Neural cell (in vitro differentiated cells): ENCODE measurements at regions not wholly inside any gene's neighbourhood (a gene's known extent, or its start where the extent isn't known, plus 50 kb on each side); places are given as distances from the start of the nearest gene placed in this dataset.

Experiments used
- H2AFZ ChIP-seq: fragments of 200-600, 300-800 bp; sonication (generic), shearing (Covaris generic); 2 replicates; pipeline ENCODE4 v1.6.0; 2014; ENCODE audit warnings: low read depth, mild to moderate bottlenecking, antibody characterized with exemption, low read length, moderate library complexity
- H3F3A ChIP-seq: fragments of 200-600 bp; shearing (Covaris generic); 2 replicates; pipeline ENCODE4 v1.6.1; 2016; ENCODE audit warnings: mild to moderate bottlenecking, moderate library complexity, mixed read lengths, antibody characterized with exemption, low read length; ENCODE audit not compliant: insufficient read depth, poor library complexity, severe bottlenecking
- H3K27ac ChIP-seq: fragments of 200-600, 300-800 bp; sonication (generic), shearing (Covaris generic); 2 replicates; pipeline ENCODE4 v1.5.1; 2014; ENCODE audit warnings: mild to moderate bottlenecking, low read length, moderate library complexity
- H3K27me3 ChIP-seq: fragments of 300-800, 200-600 bp; sonication (generic), shearing (Covaris generic); 2 replicates; pipeline ENCODE4 v1.6.0; 2014; ENCODE audit warnings: mild to moderate bottlenecking, low read depth, low read length, moderate library complexity; ENCODE audit not compliant: insufficient read depth
- H3K36me3 ChIP-seq: fragments of 300-800, 200-600 bp; sonication (generic), shearing (Covaris generic); 2 replicates; pipeline ENCODE4 v1.5.1; 2014; ENCODE audit warnings: mild to moderate bottlenecking, antibody characterized with exemption, low read length, moderate library complexity; ENCODE audit not compliant: insufficient read depth
- H3K4me2 ChIP-seq: fragments of 300-800, 200-600 bp; sonication (generic), shearing (Covaris generic); 2 replicates; pipeline ENCODE4 v1.6.0; 2014; ENCODE audit warnings: mild to moderate bottlenecking, low read length
- H3K4me3 ChIP-seq: fragments of 300-800, 200-600 bp; sonication (generic), shearing (Covaris generic); 2 replicates; pipeline ENCODE4 v1.5.1; 2014; ENCODE audit warnings: mild to moderate bottlenecking, low read length, moderate library complexity
- H3K79me2 ChIP-seq: fragments of 200-600 bp; shearing (Covaris generic); replicated peaks from 2 replicates; pipeline ENCODE4 v1.6.0; 2014; ENCODE audit warnings: mild to moderate bottlenecking, low read length, moderate library complexity; ENCODE audit not compliant: insufficient read depth
- H3K9ac ChIP-seq: fragments of 300-800, 200-600 bp; sonication (generic), shearing (Covaris generic); 2 replicates; pipeline ENCODE4 v1.6.1; 2016; ENCODE audit warnings: mild to moderate bottlenecking, low read length, mixed read lengths
- H3K9me2 ChIP-seq: fragments of 200-600 bp; shearing (Covaris generic); 2 replicates; pipeline ENCODE4 v1.6.1; 2016; ENCODE audit warnings: mild to moderate bottlenecking, low read length, mixed read lengths; ENCODE audit not compliant: insufficient read depth
- H3K9me3 ChIP-seq: fragments of 200-600, 300-800 bp; sonication (generic), shearing (Covaris generic); 2 replicates; pipeline ENCODE4 v1.6.1; 2016; ENCODE audit warnings: mild to moderate bottlenecking, mixed run types, low read length, moderate library complexity, mixed read lengths
- H4K20me1 ChIP-seq: fragments of 200-600 bp; shearing (Covaris generic); 2 replicates; pipeline ENCODE4 v1.6.1; 2016; ENCODE audit warnings: mild to moderate bottlenecking, mixed run types; ENCODE audit not compliant: insufficient read depth
- EP300 ChIP-seq: fragments of 450-650 bp; conservative IDR thresholded peaks from 2 replicates; pipeline ENCODE4 v1.6.1; 2014; ENCODE audit warnings: antibody characterized with exemption, mild to moderate bottlenecking, moderate library complexity; ENCODE audit not compliant: poor library complexity, severe bottlenecking
- EZH2 ChIP-seq: fragments of 200-600, 300-800 bp; shearing (Covaris generic), sonication (generic); IDR thresholded peaks from 2 replicates; pipeline ENCODE4 v1.6.1; 2014; ENCODE audit warnings: antibody characterized with exemption, low read length, borderline replicate concordance, mild to moderate bottlenecking; ENCODE audit not compliant: insufficient read depth, poor library complexity, severe bottlenecking
- MXI1 ChIP-seq: fragments of 450-650 bp; conservative IDR thresholded peaks from 2 replicates; pipeline ENCODE4 v1.6.1; 2014; ENCODE audit warnings: antibody characterized with exemption, mild to moderate bottlenecking; ENCODE audit not compliant: poor library complexity, severe bottlenecking
- POLR2AphosphoS5 ChIP-seq: IDR thresholded peaks from 2 replicates; pipeline ENCODE4 v1.6.1; 2012
- RAD21 ChIP-seq: fragments of 450-650 bp; conservative IDR thresholded peaks from 2 replicates; pipeline ENCODE4 v1.6.1; 2014; ENCODE audit warnings: antibody characterized with exemption, mild to moderate bottlenecking, moderate library complexity
- SMC3 ChIP-seq: fragments of 450-650 bp; conservative IDR thresholded peaks from 2 replicates; pipeline ENCODE4 v1.6.1; 2014; ENCODE audit warnings: antibody characterized with exemption, mild to moderate bottlenecking, moderate library complexity; ENCODE audit not compliant: poor library complexity
- TAF1 ChIP-seq: IDR thresholded peaks from 2 replicates; pipeline ENCODE4 v1.6.1; 2012; ENCODE audit warnings: low read depth
- TF ChIP-seq, protein P1 (sequence below): fragments of 450-650 bp; IDR thresholded peaks from 2 replicates; pipeline ENCODE4 v1.5.1; 2014; ENCODE audit warnings: antibody characterized with exemption, mild to moderate bottlenecking, moderate library complexity; ENCODE audit not compliant: poor library complexity, severe bottlenecking
- TF ChIP-seq, protein P2 (sequence below): IDR thresholded peaks from 2 replicates; pipeline ENCODE4 v1.6.1; 2012; ENCODE audit warnings: borderline replicate concordance

DNA sequence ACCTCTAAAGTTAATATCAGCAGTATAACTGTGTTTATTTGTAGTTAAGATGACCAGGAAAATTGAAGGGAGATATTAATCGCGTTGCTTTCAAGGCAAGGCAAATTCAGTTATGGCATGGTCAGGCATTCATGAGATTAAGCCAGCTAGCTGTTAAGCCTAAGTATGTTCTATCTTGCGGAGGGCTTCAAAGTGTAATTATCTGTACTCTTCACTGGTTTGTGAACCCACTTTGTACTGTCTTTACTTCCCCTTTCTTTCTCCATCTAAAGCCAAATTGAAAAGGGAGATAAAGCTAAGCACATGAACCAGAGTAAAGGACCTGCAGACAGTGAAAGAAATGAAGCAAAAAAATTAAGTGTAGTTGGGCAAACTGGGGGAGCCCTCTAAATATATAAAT, 483.1 kb upstream of the NRP1 start:
- H3K27me3 ChIP-seq: no peaks in the 10 kb centered on the region
- H4K20me1 ChIP-seq: no peaks in the 10 kb centered on the region
- H3K79me2 ChIP-seq: no peaks in the 10 kb centered on the region
- H3K36me3 ChIP-seq: no peaks in the 10 kb centered on the region
- H2AFZ ChIP-seq: no peak overlapping the region
- H3K27ac ChIP-seq: no peak overlapping the region
- H3K9me3 ChIP-seq: no peaks in the 10 kb centered on the region
- no peak overlapping the region for H3K9ac ChIP-seq
- no peak overlapping the region for H3K4me2 ChIP-seq
- no peak overlapping the region for H3K4me3 ChIP-seq
- no peaks in the 10 kb centered on the region for H3K9me2 ChIP-seq
- no peaks in the 10 kb centered on the region for H3F3A ChIP-seq
- TF ChIP-seq MXI1: no peak
- TF ChIP-seq EZH2: no peak
- TF ChIP-seq EP300: no peak
- TF ChIP-seq RAD21: no peak
- TF ChIP-seq, protein P1, sequence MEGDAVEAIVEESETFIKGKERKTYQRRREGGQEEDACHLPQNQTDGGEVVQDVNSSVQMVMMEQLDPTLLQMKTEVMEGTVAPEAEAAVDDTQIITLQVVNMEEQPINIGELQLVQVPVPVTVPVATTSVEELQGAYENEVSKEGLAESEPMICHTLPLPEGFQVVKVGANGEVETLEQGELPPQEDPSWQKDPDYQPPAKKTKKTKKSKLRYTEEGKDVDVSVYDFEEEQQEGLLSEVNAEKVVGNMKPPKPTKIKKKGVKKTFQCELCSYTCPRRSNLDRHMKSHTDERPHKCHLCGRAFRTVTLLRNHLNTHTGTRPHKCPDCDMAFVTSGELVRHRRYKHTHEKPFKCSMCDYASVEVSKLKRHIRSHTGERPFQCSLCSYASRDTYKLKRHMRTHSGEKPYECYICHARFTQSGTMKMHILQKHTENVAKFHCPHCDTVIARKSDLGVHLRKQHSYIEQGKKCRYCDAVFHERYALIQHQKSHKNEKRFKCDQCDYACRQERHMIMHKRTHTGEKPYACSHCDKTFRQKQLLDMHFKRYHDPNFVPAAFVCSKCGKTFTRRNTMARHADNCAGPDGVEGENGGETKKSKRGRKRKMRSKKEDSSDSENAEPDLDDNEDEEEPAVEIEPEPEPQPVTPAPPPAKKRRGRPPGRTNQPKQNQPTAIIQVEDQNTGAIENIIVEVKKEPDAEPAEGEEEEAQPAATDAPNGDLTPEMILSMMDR: no peak
- no peak for TF ChIP-seq SMC3
- TF ChIP-seq, protein P2, sequence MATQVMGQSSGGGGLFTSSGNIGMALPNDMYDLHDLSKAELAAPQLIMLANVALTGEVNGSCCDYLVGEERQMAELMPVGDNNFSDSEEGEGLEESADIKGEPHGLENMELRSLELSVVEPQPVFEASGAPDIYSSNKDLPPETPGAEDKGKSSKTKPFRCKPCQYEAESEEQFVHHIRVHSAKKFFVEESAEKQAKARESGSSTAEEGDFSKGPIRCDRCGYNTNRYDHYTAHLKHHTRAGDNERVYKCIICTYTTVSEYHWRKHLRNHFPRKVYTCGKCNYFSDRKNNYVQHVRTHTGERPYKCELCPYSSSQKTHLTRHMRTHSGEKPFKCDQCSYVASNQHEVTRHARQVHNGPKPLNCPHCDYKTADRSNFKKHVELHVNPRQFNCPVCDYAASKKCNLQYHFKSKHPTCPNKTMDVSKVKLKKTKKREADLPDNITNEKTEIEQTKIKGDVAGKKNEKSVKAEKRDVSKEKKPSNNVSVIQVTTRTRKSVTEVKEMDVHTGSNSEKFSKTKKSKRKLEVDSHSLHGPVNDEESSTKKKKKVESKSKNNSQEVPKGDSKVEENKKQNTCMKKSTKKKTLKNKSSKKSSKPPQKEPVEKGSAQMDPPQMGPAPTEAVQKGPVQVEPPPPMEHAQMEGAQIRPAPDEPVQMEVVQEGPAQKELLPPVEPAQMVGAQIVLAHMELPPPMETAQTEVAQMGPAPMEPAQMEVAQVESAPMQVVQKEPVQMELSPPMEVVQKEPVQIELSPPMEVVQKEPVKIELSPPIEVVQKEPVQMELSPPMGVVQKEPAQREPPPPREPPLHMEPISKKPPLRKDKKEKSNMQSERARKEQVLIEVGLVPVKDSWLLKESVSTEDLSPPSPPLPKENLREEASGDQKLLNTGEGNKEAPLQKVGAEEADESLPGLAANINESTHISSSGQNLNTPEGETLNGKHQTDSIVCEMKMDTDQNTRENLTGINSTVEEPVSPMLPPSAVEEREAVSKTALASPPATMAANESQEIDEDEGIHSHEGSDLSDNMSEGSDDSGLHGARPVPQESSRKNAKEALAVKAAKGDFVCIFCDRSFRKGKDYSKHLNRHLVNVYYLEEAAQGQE: no peak
- no peak for TF ChIP-seq TAF1
- TF ChIP-seq POLR2AphosphoS5: no peak

DNA sequence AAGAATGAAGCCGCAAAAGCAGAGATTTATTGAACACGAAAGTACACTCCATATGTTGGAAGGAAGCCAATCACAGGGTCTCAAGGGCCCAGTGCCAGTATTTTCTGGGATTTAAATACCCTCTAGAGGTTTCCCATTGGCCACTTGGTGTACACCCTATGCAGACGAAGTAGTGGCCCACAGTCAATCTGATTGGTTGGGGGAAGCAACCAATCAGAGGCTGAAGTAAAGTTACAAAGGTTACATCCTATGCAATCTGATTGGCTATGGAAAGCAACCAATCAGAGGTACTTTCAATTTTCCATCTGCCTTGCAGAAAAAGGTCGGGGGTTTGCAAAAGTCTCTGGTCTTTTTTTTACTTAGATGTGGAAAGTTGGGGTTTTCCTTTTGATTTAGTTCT, 481.3 kb upstream of the NRP1 start:
- H3K27me3 ChIP-seq: no peaks in the 10 kb centered on the region
- H3K9me2 ChIP-seq: no peaks in the 10 kb centered on the region
- no peak overlapping the region for H3K27ac ChIP-seq
- H3F3A ChIP-seq: no peaks in the 10 kb centered on the region
- no peak for TF ChIP-seq EP300
- no peak for TF ChIP-seq TAF1
- TF ChIP-seq SMC3: no peak
- TF ChIP-seq, protein P2: no peak
- TF ChIP-seq, protein P1: no peak
- no peak for TF ChIP-seq POLR2AphosphoS5
- TF ChIP-seq EZH2: no peak
- no peak for TF ChIP-seq RAD21
- no peak for TF ChIP-seq MXI1
- H3K4me2 ChIP-seq: no peak overlapping the region
- no peak overlapping the region for H3K4me3 ChIP-seq
- H3K9ac ChIP-seq: no peak overlapping the region
- no peak overlapping the region for H2AFZ ChIP-seq
- H3K36me3 ChIP-seq: no peaks in the 10 kb centered on the region
- H4K20me1 ChIP-seq: no peaks in the 10 kb centered on the region
- H3K79me2 ChIP-seq: no peaks in the 10 kb centered on the region
- H3K9me3 ChIP-seq: no peaks in the 10 kb centered on the region
